CD4-positive, CD25-positive, alpha-beta regulatory T cell (primary cell): ENCODE measurements at regions not wholly inside any gene's neighbourhood (a gene's known extent, or its start where the extent isn't known, plus 50 kb on each side); places are given as distances from the start of the nearest gene placed in this dataset.

Experiments
- ATAC-seq, 2 donors: fragments of 150-1000 bp; cut with Tn5 transposase; one replicate each; pipeline ENCODE4 v1.10.0; 2021; ENCODE audit warnings: low read depth in 2 of 2, moderate number of reproducible peaks in 2 of 2, moderate library complexity in 1 of 2
- DNase-seq, 3 donors: peaks; one replicate each; pipeline versions ENCODE4 v3.0.0 to v3.0.0-alpha.2; 2012 to 2022; ENCODE audit warnings: mixed read lengths in 1 of 3
- H3K27ac ChIP-seq: one replicate; pipeline ENCODE4 v1.7.0; 2013; ENCODE audit warnings: mild to moderate bottlenecking, low read length; ENCODE audit not compliant: insufficient read depth, poor library complexity, severe bottlenecking
- H3K27me3 ChIP-seq: one replicate; pipeline ENCODE4 v1.7.0; 2013; ENCODE audit warnings: low read length; ENCODE audit not compliant: control insufficient read depth, insufficient read depth
- H3K36me3 ChIP-seq: one replicate; pipeline ENCODE4 v1.7.0; 2013; ENCODE audit warnings: mild to moderate bottlenecking, low read length, moderate library complexity; ENCODE audit not compliant: control insufficient read depth, insufficient read depth
- H3K4me1 ChIP-seq: 2 replicates; pipeline ENCODE4 v1.7.0; 2013; ENCODE audit warnings: mild to moderate bottlenecking, low read length; ENCODE audit not compliant: insufficient read depth, control insufficient read depth, poor library complexity, severe bottlenecking
- H3K4me3 ChIP-seq: one replicate; pipeline ENCODE4 v1.7.0; 2013; ENCODE audit warnings: low read depth, mild to moderate bottlenecking, low read length, moderate library complexity
- H3K9me3 ChIP-seq, 2 experiments: 1 replicate in 1 of 2; 2 replicates in 1 of 2; pipeline ENCODE4 v1.7.0; 2013; ENCODE audit warnings: low read length in 2 of 2, mild to moderate bottlenecking in 1 of 2, moderate library complexity in 1 of 2; ENCODE audit not compliant: control insufficient read depth in 2 of 2
- H3K27ac Mint-ChIP-seq, 3 donors: one replicate each; pipeline ENCODE4 v1.8.0; 2020 to 2022; ENCODE audit warnings: mild to moderate bottlenecking in 3 of 3, mixed read lengths in 3 of 3, moderate library complexity in 2 of 3
- H3K27me3 Mint-ChIP-seq: one replicate; pipeline ENCODE4 v1.8.0; 2022; ENCODE audit warnings: mild to moderate bottlenecking, mixed read lengths
- H3K36me3 Mint-ChIP-seq: one replicate; pipeline ENCODE4 v1.8.0; 2020; ENCODE audit warnings: mixed read lengths
- H3K4me1 Mint-ChIP-seq, 4 donors: one replicate each; pipeline ENCODE4 v1.8.0; 2020 to 2022; ENCODE audit warnings: mixed read lengths in 4 of 4, mild to moderate bottlenecking in 1 of 4
- H3K4me3 Mint-ChIP-seq, 4 donors: one replicate each; pipeline ENCODE4 v1.8.0; 2020 to 2022; ENCODE audit warnings: mild to moderate bottlenecking in 4 of 4, mixed read lengths in 4 of 4, moderate library complexity in 3 of 4
- H3K9me3 Mint-ChIP-seq, 7 donors: one replicate each; pipeline ENCODE4 v1.8.0; 2020 to 2022; ENCODE audit warnings: mixed read lengths in 7 of 7, mild to moderate bottlenecking in 3 of 7, moderate library complexity in 2 of 7

DNA sequence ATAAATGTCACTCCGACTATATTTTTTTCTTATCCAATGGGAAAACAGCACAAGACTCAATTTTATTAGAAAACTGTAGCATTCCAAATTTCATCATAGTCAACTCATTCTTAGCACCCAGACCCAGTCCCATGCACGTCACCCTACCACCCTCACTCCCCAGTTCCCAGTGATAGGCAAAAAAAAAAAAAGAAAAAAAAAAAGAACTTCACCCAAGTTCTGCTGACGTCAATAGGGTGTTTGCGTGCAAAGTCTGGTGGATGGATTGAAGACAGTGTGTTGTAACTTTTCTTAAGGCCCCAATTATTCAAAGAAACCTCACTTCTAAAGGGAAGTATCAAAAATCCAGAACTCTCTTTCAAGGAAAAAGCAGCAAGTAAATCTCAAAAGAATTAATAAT lies 213.9 kb upstream of the PRDM1 start:
- H3K4me1 ChIP-seq = no peaks in the 10 kb centered on the region
- H3K27ac ChIP-seq = no peak overlapping the region
- H3K36me3 ChIP-seq = no peaks in the 10 kb centered on the region
- peaks cover 35% of the 10 kb centered on the region for H3K27me3 Mint-ChIP-seq
- no peak overlapping the region for H3K4me3 Mint-ChIP-seq
- no peaks in the 10 kb centered on the region for H3K27me3 ChIP-seq
- no peaks in the 10 kb centered on the region for H3K9me3 ChIP-seq
- H3K4me1 Mint-ChIP-seq = peaks cover 5 to 9% (median 5%) of the 10 kb centered on the region in 4 donors
- no peak overlapping the region for H3K27ac Mint-ChIP-seq
- H3K36me3 Mint-ChIP-seq = no peaks in the 10 kb centered on the region
- no peak for ATAC-seq
- H3K4me3 ChIP-seq = no peak overlapping the region
- DNase-seq = no peak
- H3K9me3 Mint-ChIP-seq = peaks cover 0 to 6% (median under 1%) of the 10 kb centered on the region in 7 donors

DNA sequence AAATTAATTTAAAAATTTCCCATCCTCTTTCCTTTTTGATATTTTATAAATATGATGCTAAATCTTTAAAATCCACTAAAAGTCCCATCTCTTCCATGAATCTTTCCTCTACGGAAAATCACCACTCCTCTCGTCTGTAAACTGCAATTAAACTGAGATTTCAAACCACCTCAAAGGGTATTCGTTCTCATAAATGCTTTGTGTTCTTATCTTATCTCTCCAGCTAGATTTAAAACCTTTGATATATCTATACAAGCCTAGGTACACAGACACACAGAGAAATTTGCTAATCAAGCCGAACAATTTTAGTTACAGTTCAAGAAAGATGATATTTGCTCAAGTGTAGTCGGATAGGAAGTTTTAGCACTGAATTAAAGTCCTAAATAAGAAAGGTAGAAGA lies 214.6 kb upstream of the PRDM1 start:
- Mint-ChIP-seq H3K4me1 (peaks cover 5 to 9% (median 5%) of the 10 kb centered on the region in 4 donors), H3K9me3 (peaks cover 0 to 6% (median 2%) of the 10 kb centered on the region in 7 donors), H3K27ac (no peak overlapping the region), H3K4me3 (no peak overlapping the region), H3K36me3 (no peaks in the 10 kb centered on the region), H3K27me3 (peaks cover 31% of the 10 kb centered on the region)
- Histone ChIP-seq H3K36me3 (no peaks in the 10 kb centered on the region), H3K4me3 (no peak overlapping the region), H3K4me1 (no peaks in the 10 kb centered on the region), H3K27me3 (no peaks in the 10 kb centered on the region), H3K27ac (no peak overlapping the region), H3K9me3 (no peaks in the 10 kb centered on the region)
- ATAC-seq (no peak), DNase-seq (no peak)

DNA sequence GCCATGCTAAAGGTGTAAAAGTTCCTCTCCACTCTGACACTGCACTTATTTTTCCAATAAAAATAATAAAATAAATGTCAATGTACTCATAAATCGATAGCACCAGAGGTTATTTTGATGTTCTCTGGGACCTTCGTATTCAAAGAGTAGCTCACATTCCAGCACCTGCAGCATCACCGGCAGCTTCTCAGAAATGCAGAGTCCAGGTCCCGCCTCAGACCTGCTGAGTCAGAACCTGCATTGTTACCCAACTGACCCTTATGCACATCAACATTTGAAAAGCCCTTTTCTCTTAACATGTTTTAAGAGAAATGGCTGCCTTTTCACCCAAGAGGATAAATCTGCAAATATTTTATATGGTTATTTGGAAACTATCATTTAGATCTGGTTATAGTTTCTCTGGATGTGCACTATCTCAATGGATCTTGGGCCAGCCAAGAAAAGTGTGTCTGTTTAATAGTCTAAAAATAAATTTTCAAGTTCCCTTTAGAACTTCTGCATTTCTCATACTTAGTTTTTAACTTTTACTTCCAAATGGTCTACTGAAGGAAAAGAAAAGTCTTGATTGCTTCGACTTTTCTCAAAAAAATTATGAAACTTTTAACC lies 216.2 kb upstream of the PRDM1 start:
- Mint-ChIP-seq H3K4me3 (no peak overlapping the region), H3K9me3 (peaks cover 0 to 6% (median 2%) of the 10 kb centered on the region in 7 donors), H3K27me3 (peaks cover 22% of the 10 kb centered on the region), H3K4me1 (peaks cover 4 to 9% (median 5%) of the 10 kb centered on the region in 4 donors), H3K27ac (no peak overlapping the region), H3K36me3 (peaks cover 6% of the 10 kb centered on the region)
- no peaks in the 10 kb centered on the region for H3K9me3 ChIP-seq
- H3K36me3 ChIP-seq = no peaks in the 10 kb centered on the region
- H3K27ac ChIP-seq = no peak overlapping the region
- no peak overlapping the region for H3K4me3 ChIP-seq
- no peaks in the 10 kb centered on the region for H3K27me3 ChIP-seq
- ATAC-seq (no peak), DNase-seq (no peak)
- no peaks in the 10 kb centered on the region for H3K4me1 ChIP-seq

DNA sequence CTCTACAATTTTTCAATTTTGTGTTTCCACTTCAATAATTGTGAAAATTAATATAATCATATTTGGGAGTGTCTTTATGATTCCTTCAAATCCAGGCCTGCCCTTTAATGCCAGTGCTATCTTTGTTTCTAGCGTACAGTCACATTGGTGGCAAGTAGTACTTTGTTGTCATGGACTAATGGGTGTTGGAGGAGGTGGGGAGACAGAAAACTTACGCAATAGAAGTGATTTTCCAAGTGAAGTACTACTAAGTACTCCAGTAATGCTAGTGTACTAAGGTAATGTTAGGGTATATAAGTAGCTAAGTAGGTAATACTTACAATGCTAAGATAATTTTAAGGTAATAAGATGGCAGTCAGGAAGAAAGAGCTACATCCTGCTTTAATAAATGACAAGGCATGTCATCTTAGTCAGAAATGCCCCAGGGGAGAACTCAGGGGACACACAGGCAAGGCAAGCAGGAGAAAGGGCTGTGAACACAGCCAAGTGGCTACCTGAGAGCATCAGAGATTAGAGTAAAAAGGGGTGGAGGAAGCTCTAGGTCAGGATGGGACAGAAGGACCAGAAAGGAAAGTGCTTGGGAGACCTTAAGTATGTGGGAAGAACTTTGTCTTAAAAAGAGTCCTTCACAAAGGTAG lies 217.2 kb upstream of the PRDM1 start:
- Mint-ChIP-seq H3K9me3 (peaks cover 0 to 6% (median 2%) of the 10 kb centered on the region in 7 donors), H3K36me3 (peaks cover 6% of the 10 kb centered on the region), H3K4me3 (no peak overlapping the region), H3K27ac (peak overlapping the region in 1 of 3 donors; percentile 22), H3K27me3 (peaks cover 21% of the 10 kb centered on the region), H3K4me1 (peaks cover 3 to 9% (median 5%) of the 10 kb centered on the region in 4 donors)
- Histone ChIP-seq H3K36me3 (no peaks in the 10 kb centered on the region), H3K4me3 (no peak overlapping the region), H3K9me3 (no peaks in the 10 kb centered on the region), H3K27me3 (peaks cover 4% of the 10 kb centered on the region), H3K4me1 (no peaks in the 10 kb centered on the region), H3K27ac (no peak overlapping the region)
- DNase-seq = no peak
- ATAC-seq = no peak

DNA sequence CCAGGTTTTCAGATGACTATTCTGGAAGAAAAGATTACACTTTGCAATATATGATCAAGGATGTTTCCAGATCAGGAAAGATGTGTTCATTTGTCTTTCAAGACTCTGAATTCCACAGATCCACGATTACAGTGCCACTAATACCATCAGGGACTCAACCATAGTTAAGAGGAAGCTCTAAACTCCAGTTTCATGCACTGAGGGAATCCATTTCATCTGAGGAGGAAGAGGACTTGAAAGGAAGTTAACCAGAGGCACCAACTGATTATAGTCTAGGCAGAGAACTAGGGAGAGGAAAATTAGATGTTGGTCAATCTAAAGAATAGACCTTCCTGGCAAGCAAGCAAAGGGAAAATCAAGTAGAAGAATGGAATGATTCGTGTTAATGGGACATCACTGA lies 218.3 kb upstream of the PRDM1 start:
- no peaks in the 10 kb centered on the region for H3K36me3 ChIP-seq
- no peaks in the 10 kb centered on the region for H3K4me1 ChIP-seq
- peaks cover 0 to 6% (median 2%) of the 10 kb centered on the region in 7 donors for H3K9me3 Mint-ChIP-seq
- H3K27ac Mint-ChIP-seq = peak overlapping the region in 1 of 3 donors; percentile 30
- DNase-seq (no peak), ATAC-seq (no peak)
- H3K4me3 Mint-ChIP-seq = no peak overlapping the region
- H3K4me1 Mint-ChIP-seq = peaks cover 0 to under 1% (median 0%) of the 10 kb centered on the region in 4 donors
- H3K36me3 Mint-ChIP-seq = peaks cover 6% of the 10 kb centered on the region
- H3K27ac ChIP-seq = no peak overlapping the region
- H3K9me3 ChIP-seq = no peaks in the 10 kb centered on the region
- H3K4me3 ChIP-seq = no peak overlapping the region
- peaks cover 4% of the 10 kb centered on the region for H3K27me3 ChIP-seq
- peaks cover 23% of the 10 kb centered on the region for H3K27me3 Mint-ChIP-seq

DNA sequence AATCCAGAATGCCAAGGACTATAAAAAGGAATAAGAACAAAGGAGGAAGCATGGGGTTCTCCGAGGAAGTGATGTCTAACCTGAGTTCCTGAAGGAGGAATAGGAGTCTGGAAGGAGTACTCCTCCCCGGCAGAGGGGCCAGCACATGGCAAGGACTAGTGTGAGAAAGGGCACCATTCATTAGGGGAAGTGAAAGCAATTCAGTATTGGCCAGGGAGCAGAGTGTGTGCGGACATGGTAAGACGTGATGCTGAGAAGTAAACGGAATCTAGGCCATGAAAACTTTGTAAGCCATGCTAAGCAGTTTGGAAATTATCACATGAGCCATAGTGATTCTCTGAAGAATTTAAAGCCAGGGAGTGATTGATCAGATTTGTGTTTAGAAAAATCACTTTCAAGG lies 218.9 kb upstream of the PRDM1 start:
- peaks cover 0 to under 1% (median 0%) of the 10 kb centered on the region in 4 donors for H3K4me1 Mint-ChIP-seq
- DNase-seq = no peak
- H3K27me3 ChIP-seq = peaks cover 4% of the 10 kb centered on the region
- no peaks in the 10 kb centered on the region for H3K4me1 ChIP-seq
- H3K4me3 Mint-ChIP-seq = no peak overlapping the region
- H3K36me3 Mint-ChIP-seq = peaks cover 6% of the 10 kb centered on the region
- peaks cover 0 to 6% (median under 1%) of the 10 kb centered on the region in 7 donors for H3K9me3 Mint-ChIP-seq
- H3K4me3 ChIP-seq = no peak overlapping the region
- no peaks in the 10 kb centered on the region for H3K9me3 ChIP-seq
- no peak overlapping the region for H3K27ac Mint-ChIP-seq
- no peaks in the 10 kb centered on the region for H3K36me3 ChIP-seq
- H3K27me3 Mint-ChIP-seq = peaks cover 25% of the 10 kb centered on the region
- ATAC-seq = no peak
- no peak overlapping the region for H3K27ac ChIP-seq

DNA sequence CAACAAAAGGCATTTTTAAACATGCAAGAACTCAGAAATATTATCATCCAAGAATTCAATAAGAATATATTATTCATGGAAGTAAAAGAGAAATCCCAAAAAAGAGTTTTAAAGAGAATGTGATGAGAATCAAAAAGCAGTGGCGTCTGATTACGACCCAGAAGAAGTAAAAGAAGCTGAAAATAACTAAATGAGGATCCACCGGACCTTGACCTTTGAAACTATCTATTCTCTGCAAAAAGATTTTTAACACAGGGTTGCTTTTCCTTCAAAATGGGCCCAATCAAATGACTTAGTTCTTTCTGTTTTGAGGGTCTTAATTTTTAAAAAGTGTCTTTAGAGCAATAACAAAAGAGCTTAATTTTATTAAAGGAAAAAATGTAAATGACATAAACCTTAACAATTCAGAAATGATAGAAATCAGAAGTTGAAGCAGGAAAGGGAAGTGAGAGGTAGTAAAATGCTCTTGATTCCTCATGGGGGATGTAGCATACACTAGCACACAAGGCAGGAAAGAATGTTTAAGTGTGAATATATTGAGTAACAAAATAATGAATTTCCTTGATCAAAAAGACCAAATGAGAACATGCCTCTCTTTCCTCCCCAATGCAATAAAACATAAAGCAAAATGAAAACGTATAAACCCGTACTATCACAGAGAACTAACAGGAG lies 223.1 kb upstream of the PRDM1 start:
- Mint-ChIP-seq H3K36me3 (peaks cover 6% of the 10 kb centered on the region), H3K4me1 (peaks cover 0 to 5% (median 0%) of the 10 kb centered on the region in 4 donors), H3K4me3 (no peak overlapping the region), H3K27me3 (peaks cover 28% of the 10 kb centered on the region), H3K27ac (no peak overlapping the region), H3K9me3 (peaks cover 0 to 4% (median 0%) of the 10 kb centered on the region in 7 donors)
- Histone ChIP-seq H3K27me3 (peaks cover 4% of the 10 kb centered on the region), H3K27ac (no peak overlapping the region), H3K9me3 (no peaks in the 10 kb centered on the region), H3K4me3 (no peak overlapping the region), H3K36me3 (no peaks in the 10 kb centered on the region), H3K4me1 (no peaks in the 10 kb centered on the region)
- ATAC-seq (no peak), DNase-seq (no peak)
